Choroid plexus epithelial cell (primary cell): ENCODE measurements at regions not wholly inside any gene's neighbourhood (a gene's known extent, or its start where the extent isn't known, plus 50 kb on each side); places are given as distances from the start of the nearest gene placed in this dataset.
A peak's percentile ranks its signal among the peaks of the same experiment; 100 is the strongest.

Experiments used
- DNase-seq: peaks from one replicate; pipeline ENCODE4 v3.0.0-alpha.2; 2010; ENCODE audit warnings: low read depth
- H3K4me3 ChIP-seq: 2 replicates; pipeline ENCODE4 v1.5.1; 2011; ENCODE audit warnings: low read depth, mild to moderate bottlenecking, control low read depth, low read length, moderate library complexity
- TF ChIP-seq, protein P1 (sequence below): conservative IDR thresholded peaks from 2 replicates; pipeline ENCODE4 v1.5.1; 2011; ENCODE audit warnings: low read depth, mild to moderate bottlenecking, control low read depth, inconsistent platforms, low read length, moderate library complexity

DNA sequence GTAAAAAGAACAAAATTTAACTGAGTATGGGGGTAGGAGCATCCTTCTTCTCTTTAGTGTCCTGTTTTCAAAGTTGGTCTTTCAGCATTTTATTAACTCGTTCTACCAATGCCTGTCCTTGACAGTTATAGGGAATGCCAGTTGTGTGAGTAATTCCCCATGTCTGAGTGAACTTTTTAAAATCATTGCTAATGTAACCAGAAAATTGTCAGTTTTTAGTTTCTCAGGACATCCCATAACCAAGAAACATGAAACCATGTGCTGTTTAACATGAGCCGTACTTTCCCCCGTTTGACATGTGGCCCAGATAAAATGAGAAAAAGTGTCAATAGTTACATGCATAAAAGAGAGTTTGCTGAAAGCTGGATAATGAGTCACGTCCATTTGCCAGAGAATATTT, 71.4 kb upstream of the ARL4D start:
- TF ChIP-seq, protein P1, sequence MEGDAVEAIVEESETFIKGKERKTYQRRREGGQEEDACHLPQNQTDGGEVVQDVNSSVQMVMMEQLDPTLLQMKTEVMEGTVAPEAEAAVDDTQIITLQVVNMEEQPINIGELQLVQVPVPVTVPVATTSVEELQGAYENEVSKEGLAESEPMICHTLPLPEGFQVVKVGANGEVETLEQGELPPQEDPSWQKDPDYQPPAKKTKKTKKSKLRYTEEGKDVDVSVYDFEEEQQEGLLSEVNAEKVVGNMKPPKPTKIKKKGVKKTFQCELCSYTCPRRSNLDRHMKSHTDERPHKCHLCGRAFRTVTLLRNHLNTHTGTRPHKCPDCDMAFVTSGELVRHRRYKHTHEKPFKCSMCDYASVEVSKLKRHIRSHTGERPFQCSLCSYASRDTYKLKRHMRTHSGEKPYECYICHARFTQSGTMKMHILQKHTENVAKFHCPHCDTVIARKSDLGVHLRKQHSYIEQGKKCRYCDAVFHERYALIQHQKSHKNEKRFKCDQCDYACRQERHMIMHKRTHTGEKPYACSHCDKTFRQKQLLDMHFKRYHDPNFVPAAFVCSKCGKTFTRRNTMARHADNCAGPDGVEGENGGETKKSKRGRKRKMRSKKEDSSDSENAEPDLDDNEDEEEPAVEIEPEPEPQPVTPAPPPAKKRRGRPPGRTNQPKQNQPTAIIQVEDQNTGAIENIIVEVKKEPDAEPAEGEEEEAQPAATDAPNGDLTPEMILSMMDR = no peak
- no peak for DNase-seq
- H3K4me3 ChIP-seq = no peak overlapping the region

DNA sequence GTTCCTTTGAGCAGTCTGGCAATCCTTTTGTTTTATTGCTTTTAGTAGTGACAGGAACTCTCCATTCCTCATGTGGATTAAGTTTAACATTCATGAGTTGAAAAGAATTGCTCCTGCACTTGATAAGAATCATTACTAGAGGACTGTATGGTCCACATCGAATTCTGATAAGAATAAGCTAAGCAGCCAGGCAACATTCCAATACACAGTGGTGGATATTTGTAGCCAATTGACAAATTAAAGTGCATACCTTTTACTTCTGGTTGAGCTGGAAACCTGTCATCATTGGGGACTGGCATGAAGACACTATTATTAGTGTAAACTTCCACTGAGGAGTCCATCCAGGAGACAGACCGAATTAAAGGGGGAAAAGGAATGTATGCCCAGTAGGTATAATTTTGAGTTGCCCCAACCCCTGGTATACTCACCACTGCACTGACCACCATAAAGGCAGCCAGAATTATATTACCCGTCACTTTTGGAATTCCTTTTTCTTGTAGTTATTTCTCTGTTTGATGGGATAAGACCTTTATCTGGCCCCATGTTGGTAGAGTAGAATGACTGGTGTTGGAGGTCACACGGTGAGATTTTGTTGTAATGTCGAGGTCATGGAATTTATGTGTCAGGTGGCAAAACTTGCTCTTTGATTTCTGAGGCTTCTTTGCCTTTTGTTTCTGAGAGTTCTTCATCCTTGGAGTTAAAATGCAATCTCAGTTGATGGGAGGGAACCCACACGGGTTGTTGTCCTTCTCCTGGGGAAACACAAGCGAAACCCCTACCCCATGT, 72.1 kb upstream of the ARL4D start:
- no peak overlapping the region for H3K4me3 ChIP-seq
- TF ChIP-seq, protein P1 = no peak
- no peak for DNase-seq

DNA sequence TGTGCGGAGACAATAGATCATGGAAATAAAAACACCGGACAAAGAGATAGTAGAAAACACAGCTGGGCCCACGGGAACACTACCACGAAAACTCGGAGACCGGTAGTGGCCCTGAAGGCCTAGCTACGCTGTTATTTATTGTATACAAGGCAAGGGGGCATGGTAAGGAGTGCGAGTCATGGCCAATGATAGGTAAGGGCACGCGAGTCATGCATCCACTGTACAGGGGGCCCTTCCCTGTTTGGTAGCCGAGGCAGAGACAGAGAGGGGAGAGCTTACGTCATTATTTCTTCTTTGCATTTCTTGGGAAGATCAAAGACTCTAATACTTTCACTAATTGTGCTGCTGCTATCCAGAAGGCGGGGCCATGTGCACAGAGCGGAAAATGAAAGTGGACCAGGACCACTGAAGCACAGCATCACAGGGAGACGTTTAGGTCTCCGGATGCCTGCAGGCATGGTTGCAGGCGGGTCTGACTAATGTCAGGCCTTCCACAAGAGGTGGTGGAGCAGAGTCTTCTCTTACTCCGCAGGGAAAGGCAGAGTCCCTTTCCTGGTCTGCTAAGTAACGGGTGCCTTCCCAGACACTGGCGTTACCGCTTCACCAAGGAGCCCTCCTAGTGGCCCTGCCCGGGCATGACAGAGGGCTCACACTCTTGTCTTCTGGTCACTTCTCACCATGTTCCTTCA, 74.4 kb upstream of the ARL4D start:
- H3K4me3 ChIP-seq = no peak overlapping the region
- DNase-seq = no peak
- TF ChIP-seq, protein P1 = peak; percentile 17

DNA sequence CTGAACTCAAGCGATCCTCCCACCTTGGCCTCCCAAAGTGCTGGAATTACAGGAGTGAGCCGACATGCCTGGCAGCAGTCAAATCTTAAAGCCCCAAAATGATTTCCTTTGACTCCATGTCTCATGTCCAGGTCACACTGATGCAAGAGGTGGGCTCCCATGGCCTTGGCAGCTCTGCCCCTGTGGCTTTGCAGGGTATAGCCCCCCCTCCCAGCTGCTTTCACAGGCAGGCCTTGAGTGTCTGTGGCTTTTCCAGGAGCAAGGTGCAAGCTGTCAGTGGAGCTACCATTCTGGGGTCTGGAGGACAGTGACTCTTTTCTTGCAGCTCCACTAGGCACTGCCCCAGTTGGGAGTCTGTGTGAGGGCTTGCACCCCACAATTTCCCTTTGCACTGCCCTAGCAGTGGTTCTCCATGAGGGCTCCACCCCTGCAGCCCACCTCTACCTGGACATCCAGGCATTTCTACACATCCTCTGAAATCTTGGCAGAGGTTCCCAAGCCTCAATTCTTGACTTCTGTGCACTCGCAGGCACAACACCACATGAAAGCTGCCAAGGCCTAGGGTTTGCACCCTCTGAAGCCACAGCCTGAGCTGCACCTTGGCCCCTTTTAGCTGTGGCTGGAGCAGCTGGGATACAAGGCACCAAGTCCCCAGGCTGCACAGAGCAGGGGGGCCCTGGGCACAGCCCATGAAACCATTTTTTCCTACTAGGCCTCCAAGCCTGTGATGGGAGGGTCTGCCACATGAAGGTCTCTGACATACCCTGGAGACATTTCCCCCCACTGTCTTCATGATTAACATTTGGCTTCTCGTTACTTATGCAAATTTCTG, 79.3 kb upstream of the ARL4D start:
- no peak for DNase-seq
- no peak overlapping the region for H3K4me3 ChIP-seq
- TF ChIP-seq, protein P1 = no peak

DNA sequence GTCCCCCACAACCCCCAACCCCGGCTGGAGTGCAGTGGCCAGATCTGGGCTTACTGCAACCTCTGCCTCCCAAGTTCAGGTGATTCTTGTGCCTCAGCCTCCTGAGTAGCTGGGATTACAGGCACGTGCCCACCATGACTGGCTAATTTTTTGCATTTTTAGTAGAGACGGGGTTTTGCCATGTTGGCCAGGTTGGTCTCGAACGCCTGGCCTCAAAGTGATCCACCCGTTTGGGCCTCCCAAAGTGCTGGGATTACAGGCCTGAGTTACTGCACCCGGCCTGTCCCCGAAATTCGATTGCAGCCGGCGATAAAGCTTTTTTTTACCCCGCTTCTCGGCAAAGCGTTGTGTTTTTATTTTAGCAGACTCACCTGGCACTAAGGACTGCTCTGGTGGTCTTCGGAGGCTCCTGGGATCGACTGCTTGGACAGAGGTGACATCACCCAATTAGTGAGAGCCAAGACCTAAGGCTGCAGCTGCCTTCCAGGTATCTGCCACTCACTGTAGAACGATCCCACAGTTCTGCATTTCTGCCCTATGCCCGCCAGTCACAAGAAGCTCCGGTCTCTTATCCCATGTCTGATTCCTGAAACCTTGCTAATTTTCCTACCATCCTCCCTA, 82.2 kb upstream of the ARL4D start:
- TF ChIP-seq, protein P1 = no peak
- H3K4me3 ChIP-seq = no peak overlapping the region
- DNase-seq = no peak

DNA sequence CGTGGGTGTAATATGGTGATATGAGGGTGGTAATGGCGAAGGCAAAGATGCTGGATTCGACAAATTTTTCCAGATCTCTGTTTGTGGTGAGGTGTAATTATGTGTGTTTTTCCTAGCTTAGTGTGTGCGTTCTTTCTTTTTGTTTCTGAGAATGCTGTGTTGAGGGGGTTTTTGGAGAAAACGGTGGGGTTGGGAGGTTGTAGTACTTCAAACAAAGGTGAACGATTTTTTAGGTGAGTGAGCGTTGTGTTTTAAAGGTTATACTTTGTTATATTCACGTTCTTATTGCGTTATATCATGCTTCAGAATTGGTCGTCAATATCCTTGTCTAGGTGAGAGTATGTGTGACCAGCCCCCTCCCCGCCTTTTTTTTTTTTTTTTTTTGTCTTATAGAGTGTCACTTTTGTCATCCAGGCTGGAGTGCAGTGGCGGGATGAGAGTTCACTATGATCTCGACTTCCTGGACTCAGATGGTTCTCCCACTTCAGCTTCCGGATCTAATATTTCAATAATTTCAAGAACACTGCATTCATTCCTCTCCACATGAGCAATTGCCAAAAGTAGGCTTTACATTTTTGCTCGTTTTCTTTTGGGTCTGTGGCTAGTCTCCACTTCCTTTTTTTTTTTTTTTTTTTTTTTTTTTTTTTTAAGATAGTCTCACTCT, 82.2 kb upstream of the RNU2-1 start:
- DNase-seq = no peak
- TF ChIP-seq, protein P1 = no peak
- no peak overlapping the region for H3K4me3 ChIP-seq
